ENCODE measurements at regions not wholly inside any gene's neighbourhood (a gene's known extent, or its start where the extent isn't known, plus 50 kb on each side); places are given as distances from the start of the nearest gene placed in this dataset.
"Not testable (repeated sequence)": the region's sequence is repeated elsewhere in the genome, so short reads cannot be mapped to it uniquely, and the experiment has no call there.

GRCh38 chr9:75417471-75417870, 329.2 kb downstream of the OSTF1 start:
- no peak for DNase-seq

GRCh38 chr9:75418518-75418917, 330.2 kb downstream of the OSTF1 start:
- no peak for DNase-seq

- no peak for DNase-seq
Observed at GRCh38 chr9:75422944-75423522, 334.7 kb downstream of the OSTF1 start.

- no peak for DNase-seq
Observed at GRCh38 chr9:75429531-75430475, 341.5 kb downstream of the OSTF1 start.

- no peak for DNase-seq
Observed at GRCh38 chr9:75431375-75431774, 343.1 kb downstream of the OSTF1 start.

GRCh38 chr9:75432386-75432785, 344.1 kb downstream of the OSTF1 start:
- DNase-seq: no peak

GRCh38 chr9:75432888-75433287, 344.6 kb downstream of the OSTF1 start:
- DNase-seq: no peak

GRCh38 chr9:75438716-75439115, 350.4 kb downstream of the OSTF1 start:
- no peak for DNase-seq

- no peak for DNase-seq
Observed at GRCh38 chr9:75440914-75441313, 352.6 kb downstream of the OSTF1 start.

GRCh38 chr9:75445144-75445543, 356.8 kb downstream of the OSTF1 start:
- DNase-seq: no peak

GRCh38 chr9:75447281-75447680, 359.0 kb downstream of the OSTF1 start:
- DNase-seq: no peak

GRCh38 chr9:75448281-75448680, 360.0 kb downstream of the OSTF1 start:
- DNase-seq: no peak

GRCh38 chr9:75448955-75449354, 360.6 kb downstream of the OSTF1 start:
- no peak for DNase-seq

GRCh38 chr9:75451045-75451444, 362.7 kb downstream of the OSTF1 start:
- DNase-seq: no peak

GRCh38 chr9:75451505-75451904, 363.2 kb downstream of the OSTF1 start:
- DNase-seq: no peak

- no peak for DNase-seq
Observed at GRCh38 chr9:75452512-75452911, 364.2 kb downstream of the OSTF1 start.

- DNase-seq: no peak
Observed at GRCh38 chr9:75454043-75454442, 365.7 kb downstream of the OSTF1 start.

- no peak for DNase-seq
Observed at GRCh38 chr9:75454891-75455290, 366.6 kb downstream of the OSTF1 start.

GRCh38 chr9:75455444-75455921, 367.2 kb downstream of the OSTF1 start:
- DNase-seq: no peak

- DNase-seq: no peak
Observed at GRCh38 chr9:75456698-75457097, 368.4 kb downstream of the OSTF1 start.

- DNase-seq: no peak
Observed at GRCh38 chr9:75457474-75458011, 369.2 kb downstream of the OSTF1 start.

- DNase-seq: not testable (repeated sequence)
Observed at GRCh38 chr9:75459311-75459710, 371.0 kb downstream of the OSTF1 start.

GRCh38 chr9:75461183-75461582, 372.9 kb downstream of the OSTF1 start:
- no peak for DNase-seq

GRCh38 chr9:75462866-75463265, 374.6 kb downstream of the OSTF1 start:
- DNase-seq: no peak

All from CD4-positive, alpha-beta T cell treated with Interleukin-12 subunit alpha and Interleukin-12 subunit beta, for 1 hour (primary cell).